MV-4-11 (cell line): ENCODE measurements at regions not wholly inside any gene's neighbourhood (a gene's known extent, or its start where the extent isn't known, plus 50 kb on each side); places are given as distances from the start of the nearest gene placed in this dataset.

Source experiments
- DNase-seq: peaks from one replicate; lab custom pipeline; 2025; lab: John Stamatoyannopoulos, UW

GRCh38 chr5:121199216-121199999 lies 652.3 kb upstream of the FTMT start:
- DNase-seq: no peak

- DNase-seq: no peak
Measured at GRCh38 chr5:121218086-121218485, 633.6 kb upstream of the FTMT start.

GRCh38 chr5:121221483-121221882 lies 630.2 kb upstream of the FTMT start:
- DNase-seq: no peak

GRCh38 chr5:121226765-121227164 lies 624.9 kb upstream of the FTMT start:
- no peak for DNase-seq

GRCh38 chr5:121239951-121240350 lies 611.7 kb upstream of the FTMT start:
- DNase-seq: no peak

- DNase-seq: no peak
Measured at GRCh38 chr5:121246971-121247370, 604.7 kb upstream of the FTMT start.

GRCh38 chr5:121251954-121252353 lies 599.7 kb upstream of the FTMT start:
- no peak for DNase-seq

- peak; percentile 78 for DNase-seq
Measured at GRCh38 chr5:121257621-121258020, 594.1 kb upstream of the FTMT start.

- no peak for DNase-seq
Measured at GRCh38 chr5:121263456-121263855, 588.2 kb upstream of the FTMT start.

- no peak for DNase-seq
Measured at GRCh38 chr5:121264605-121265004, 587.1 kb upstream of the FTMT start.

GRCh38 chr5:121271546-121271945 lies 580.1 kb upstream of the FTMT start:
- DNase-seq: no peak

GRCh38 chr5:121273833-121274433 lies 577.7 kb upstream of the FTMT start:
- peak; percentile 81 for DNase-seq

GRCh38 chr5:121279801-121280200 lies 571.9 kb upstream of the FTMT start:
- DNase-seq: no peak

- DNase-seq: peak; percentile 61
Measured at GRCh38 chr5:121285801-121286521, 565.7 kb upstream of the FTMT start.

- DNase-seq: peak; percentile 67
Measured at GRCh38 chr5:121288781-121289180, 562.9 kb upstream of the FTMT start.

- peak; percentile 70 for DNase-seq
Measured at GRCh38 chr5:121292664-121293063, 559.0 kb upstream of the FTMT start.

- DNase-seq: peak; percentile 38
Measured at GRCh38 chr5:121296356-121296755, 555.3 kb upstream of the FTMT start.

- DNase-seq: no peak
Measured at GRCh38 chr5:121299153-121299552, 552.5 kb upstream of the FTMT start.

GRCh38 chr5:121304838-121305237 lies 546.8 kb upstream of the FTMT start:
- no peak for DNase-seq

- DNase-seq: no peak
Measured at GRCh38 chr5:121313886-121314285, 537.8 kb upstream of the FTMT start.

- no peak for DNase-seq
Measured at GRCh38 chr5:121315786-121316185, 535.9 kb upstream of the FTMT start.

- DNase-seq: no peak
Measured at GRCh38 chr5:121319292-121319691, 532.4 kb upstream of the FTMT start.

- DNase-seq: no peak
Measured at GRCh38 chr5:121325930-121326329, 525.8 kb upstream of the FTMT start.
